ENCODE measurements at regions not wholly inside any gene's neighbourhood (a gene's known extent, or its start where the extent isn't known, plus 50 kb on each side); places are given as distances from the start of the nearest gene placed in this dataset.

GRCh38 chr5:54629115-54629514 lies 111.6 kb downstream of the SNX18 start:
- Histone ChIP-seq H3K36me3 (ENCODE audit: control insufficient read depth, insufficient read depth, low read length) (no peaks in the 10 kb centered on the region), H3K9me3 (ENCODE audit: control insufficient read depth, low read depth, low read length) (no peaks in the 10 kb centered on the region), H3K27me3 (ENCODE audit: control insufficient read depth, insufficient read depth, low read length) (no peaks in the 10 kb centered on the region), H3K4me1 (ENCODE audit: control insufficient read depth, insufficient read depth, low read length) (peaks cover 33% of the 10 kb centered on the region), H3K4me3 (ENCODE audit: low read length) (no peak overlapping the region), H3K27ac (ENCODE audit: low read length) (no peak overlapping the region)
- no peak for DNase-seq
- no CpG with 5 or more reads among the region's 2 CpGs for WGBS (ENCODE audit: insufficient coverage, low lambda C conversion rate)

GRCh38 chr5:54628050-54628449 lies 110.5 kb downstream of the SNX18 start:
- H3K27ac ChIP-seq (ENCODE audit: low read length): peak overlapping the region; percentile 81
- 57% methylated on average over 1 of the region's 1 CpG for WGBS (ENCODE audit: insufficient coverage, low lambda C conversion rate)
- no peaks in the 10 kb centered on the region for H3K27me3 ChIP-seq (ENCODE audit: control insufficient read depth, insufficient read depth, low read length)
- H3K9me3 ChIP-seq (ENCODE audit: control insufficient read depth, low read depth, low read length): no peaks in the 10 kb centered on the region
- H3K4me3 ChIP-seq (ENCODE audit: low read length): no peak overlapping the region
- no peaks in the 10 kb centered on the region for H3K36me3 ChIP-seq (ENCODE audit: control insufficient read depth, insufficient read depth, low read length)
- peak; percentile 45 to 79 for DNase-seq
- peaks cover 33% of the 10 kb centered on the region for H3K4me1 ChIP-seq (ENCODE audit: control insufficient read depth, insufficient read depth, low read length)

- DNase-seq: peak; percentile 64 to 85
Observed at GRCh38 chr5:54626407-54626806, 108.8 kb downstream of the SNX18 start.

GRCh38 chr5:54624805-54625568 lies 107.4 kb downstream of the SNX18 start:
- Histone ChIP-seq H3K4me1 (ENCODE audit: control insufficient read depth, insufficient read depth, low read length) (peaks cover 33% of the 10 kb centered on the region), H3K4me3 (ENCODE audit: low read length) (no peak overlapping the region), H3K9me3 (ENCODE audit: control insufficient read depth, low read depth, low read length) (no peaks in the 10 kb centered on the region), H3K27ac (ENCODE audit: low read length) (peak overlapping the region; percentile 81), H3K27me3 (ENCODE audit: control insufficient read depth, insufficient read depth, low read length) (no peaks in the 10 kb centered on the region), H3K36me3 (ENCODE audit: control insufficient read depth, insufficient read depth, low read length) (no peaks in the 10 kb centered on the region)
- no CpG with 5 or more reads among the region's 9 CpGs for WGBS (ENCODE audit: insufficient coverage, low lambda C conversion rate)
- peak; percentile 78 to 83 for DNase-seq

More at GRCh38 chr5:54626407-54626806, 108.8 kb downstream of the SNX18 start:
- H3K4me3 ChIP-seq (ENCODE audit: low read length): no peak overlapping the region
- no CpG with 5 or more reads among the region's 2 CpGs for WGBS (ENCODE audit: insufficient coverage, low lambda C conversion rate)
- no peaks in the 10 kb centered on the region for H3K36me3 ChIP-seq (ENCODE audit: control insufficient read depth, insufficient read depth, low read length)
- no peaks in the 10 kb centered on the region for H3K27me3 ChIP-seq (ENCODE audit: control insufficient read depth, insufficient read depth, low read length)
- no peaks in the 10 kb centered on the region for H3K9me3 ChIP-seq (ENCODE audit: control insufficient read depth, low read depth, low read length)
- H3K27ac ChIP-seq (ENCODE audit: low read length): peak overlapping the region; percentile 81
- peaks cover 33% of the 10 kb centered on the region for H3K4me1 ChIP-seq (ENCODE audit: control insufficient read depth, insufficient read depth, low read length)

GRCh38 chr5:54621709-54622108 lies 104.2 kb downstream of the SNX18 start:
- H3K27me3 ChIP-seq (ENCODE audit: control insufficient read depth, insufficient read depth, low read length): no peaks in the 10 kb centered on the region
- H3K4me3 ChIP-seq (ENCODE audit: low read length): no peak overlapping the region
- no CpG with 5 or more reads among the region's 5 CpGs for WGBS (ENCODE audit: insufficient coverage, low lambda C conversion rate)
- peaks cover 12% of the 10 kb centered on the region for H3K4me1 ChIP-seq (ENCODE audit: control insufficient read depth, insufficient read depth, low read length)
- H3K27ac ChIP-seq (ENCODE audit: low read length): no peak overlapping the region
- H3K36me3 ChIP-seq (ENCODE audit: control insufficient read depth, insufficient read depth, low read length): no peaks in the 10 kb centered on the region
- no peak for DNase-seq
- no peaks in the 10 kb centered on the region for H3K9me3 ChIP-seq (ENCODE audit: control insufficient read depth, low read depth, low read length)

- no peaks in the 10 kb centered on the region for H3K27me3 ChIP-seq (ENCODE audit: control insufficient read depth, insufficient read depth, low read length)
- peaks cover 11% of the 10 kb centered on the region for H3K4me1 ChIP-seq (ENCODE audit: control insufficient read depth, insufficient read depth, low read length)
- H3K9me3 ChIP-seq (ENCODE audit: control insufficient read depth, low read depth, low read length): no peaks in the 10 kb centered on the region
Observed at GRCh38 chr5:54621048-54621447, 103.5 kb downstream of the SNX18 start.

GRCh38 chr5:54620141-54620933 lies 102.8 kb downstream of the SNX18 start:
- DNase-seq: no peak
- 92% methylated on average over 2 of the region's 3 CpGs for WGBS (ENCODE audit: insufficient coverage, low lambda C conversion rate)
- no peak overlapping the region for H3K4me3 ChIP-seq (ENCODE audit: low read length)
- H3K27ac ChIP-seq (ENCODE audit: low read length): no peak overlapping the region
- peaks cover 5% of the 10 kb centered on the region for H3K4me1 ChIP-seq (ENCODE audit: control insufficient read depth, insufficient read depth, low read length)
- no peaks in the 10 kb centered on the region for H3K27me3 ChIP-seq (ENCODE audit: control insufficient read depth, insufficient read depth, low read length)
- no peaks in the 10 kb centered on the region for H3K36me3 ChIP-seq (ENCODE audit: control insufficient read depth, insufficient read depth, low read length)
- no peaks in the 10 kb centered on the region for H3K9me3 ChIP-seq (ENCODE audit: control insufficient read depth, low read depth, low read length)

More at GRCh38 chr5:54621048-54621447, 103.5 kb downstream of the SNX18 start:
- 100% methylated on average over 1 of the region's 1 CpG for WGBS (ENCODE audit: insufficient coverage, low lambda C conversion rate)
- DNase-seq: no peak
- H3K4me3 ChIP-seq (ENCODE audit: low read length): no peak overlapping the region
- H3K27ac ChIP-seq (ENCODE audit: low read length): no peak overlapping the region
- H3K36me3 ChIP-seq (ENCODE audit: control insufficient read depth, insufficient read depth, low read length): no peaks in the 10 kb centered on the region

GRCh38 chr5:54619731-54620130 lies 102.2 kb downstream of the SNX18 start:
- no peaks in the 10 kb centered on the region for H3K9me3 ChIP-seq (ENCODE audit: control insufficient read depth, low read depth, low read length)
- H3K4me1 ChIP-seq (ENCODE audit: control insufficient read depth, insufficient read depth, low read length): peaks cover 3% of the 10 kb centered on the region
- no peaks in the 10 kb centered on the region for H3K27me3 ChIP-seq (ENCODE audit: control insufficient read depth, insufficient read depth, low read length)
- WGBS (ENCODE audit: insufficient coverage, low lambda C conversion rate): no CpG with 5 or more reads among the region's 2 CpGs
- no peak overlapping the region for H3K4me3 ChIP-seq (ENCODE audit: low read length)
- no peak for DNase-seq
- H3K27ac ChIP-seq (ENCODE audit: low read length): no peak overlapping the region
- no peaks in the 10 kb centered on the region for H3K36me3 ChIP-seq (ENCODE audit: control insufficient read depth, insufficient read depth, low read length)

- H3K4me3 ChIP-seq (ENCODE audit: low read length): no peak overlapping the region
- no peaks in the 10 kb centered on the region for H3K27me3 ChIP-seq (ENCODE audit: control insufficient read depth, insufficient read depth, low read length)
- WGBS (ENCODE audit: insufficient coverage, low lambda C conversion rate): no CpG with 5 or more reads among the region's 8 CpGs
- H3K36me3 ChIP-seq (ENCODE audit: control insufficient read depth, insufficient read depth, low read length): no peaks in the 10 kb centered on the region
- H3K27ac ChIP-seq (ENCODE audit: low read length): no peak overlapping the region
- H3K9me3 ChIP-seq (ENCODE audit: control insufficient read depth, low read depth, low read length): no peaks in the 10 kb centered on the region
- no peaks in the 10 kb centered on the region for H3K4me1 ChIP-seq (ENCODE audit: control insufficient read depth, insufficient read depth, low read length)
- DNase-seq: no peak
Observed at GRCh38 chr5:54616518-54617220, 99.1 kb downstream of the SNX18 start.

GRCh38 chr5:54616031-54616430 lies 98.5 kb downstream of the SNX18 start:
- H3K36me3 ChIP-seq (ENCODE audit: control insufficient read depth, insufficient read depth, low read length): no peaks in the 10 kb centered on the region
- no peak overlapping the region for H3K27ac ChIP-seq (ENCODE audit: low read length)
- peak in 1 of 2 donors; percentile 46 for DNase-seq
- H3K4me3 ChIP-seq (ENCODE audit: low read length): no peak overlapping the region
- WGBS (ENCODE audit: insufficient coverage, low lambda C conversion rate): no CpG with 5 or more reads among the region's 3 CpGs
- no peaks in the 10 kb centered on the region for H3K9me3 ChIP-seq (ENCODE audit: control insufficient read depth, low read depth, low read length)
- H3K4me1 ChIP-seq (ENCODE audit: control insufficient read depth, insufficient read depth, low read length): no peaks in the 10 kb centered on the region
- no peaks in the 10 kb centered on the region for H3K27me3 ChIP-seq (ENCODE audit: control insufficient read depth, insufficient read depth, low read length)

Measured in large intestine (tissue), 3 donors.